PFSK-1 (cell line): ENCODE measurements at regions not wholly inside any gene's neighbourhood (a gene's known extent, or its start where the extent isn't known, plus 50 kb on each side); places are given as distances from the start of the nearest gene placed in this dataset.

Experiments used
- FOXP2 ChIP-seq: optimal IDR thresholded peaks from 2 replicates; pipeline ENCODE3; 2011; ENCODE audit warnings: borderline replicate concordance, control low read depth, inconsistent platforms; ENCODE audit not compliant: insufficient read depth; ENCODE audit errors: extremely low read length, extremely low read depth
- POLR2AphosphoS5 ChIP-seq: IDR thresholded peaks from 2 replicates; pipeline ENCODE4 v1.6.1; 2012; ENCODE audit warnings: low read depth, mild to moderate bottlenecking, control low read depth, low read length, moderate library complexity
- REST ChIP-seq, 2 experiments: IDR thresholded peaks; 2 replicates each; pipeline versions ENCODE4 v1.6.1 to v1.8.0; 2011 to 2012; ENCODE audit warnings: low read depth in 2 of 2, low read length in 2 of 2, control low read depth in 1 of 2, inconsistent platforms in 1 of 2, mild to moderate bottlenecking in 1 of 2, moderate library complexity in 1 of 2; ENCODE audit not compliant: insufficient read depth in 1 of 2
- SIN3A ChIP-seq: IDR thresholded peaks from 2 replicates; pipeline ENCODE4 v1.6.1; 2012; ENCODE audit warnings: mild to moderate bottlenecking, low read length, moderate library complexity, borderline replicate concordance; ENCODE audit not compliant: insufficient read depth
- TAF1 ChIP-seq: IDR thresholded peaks from 2 replicates; pipeline ENCODE4 v1.6.1; 2012; ENCODE audit warnings: low read length, control low read depth, borderline replicate concordance; ENCODE audit not compliant: insufficient read depth

GRCh38 chr13:50535050-50535449 is 308.4 kb downstream of the DLEU7 start:
- TF ChIP-seq TAF1 (no peak), SIN3A (no peak), REST (IDR thresholded peaks at IDR 0.05; ENCODE audit: insufficient read depth in 1 of 2, low read depth in 2 of 2, low read length in 2 of 2) (no peak), FOXP2 (no peak), POLR2AphosphoS5 (no peak)
